ENCODE measurements at regions not wholly inside any gene's neighbourhood (a gene's known extent, or its start where the extent isn't known, plus 50 kb on each side); places are given as distances from the start of the nearest gene placed in this dataset.

DNA sequence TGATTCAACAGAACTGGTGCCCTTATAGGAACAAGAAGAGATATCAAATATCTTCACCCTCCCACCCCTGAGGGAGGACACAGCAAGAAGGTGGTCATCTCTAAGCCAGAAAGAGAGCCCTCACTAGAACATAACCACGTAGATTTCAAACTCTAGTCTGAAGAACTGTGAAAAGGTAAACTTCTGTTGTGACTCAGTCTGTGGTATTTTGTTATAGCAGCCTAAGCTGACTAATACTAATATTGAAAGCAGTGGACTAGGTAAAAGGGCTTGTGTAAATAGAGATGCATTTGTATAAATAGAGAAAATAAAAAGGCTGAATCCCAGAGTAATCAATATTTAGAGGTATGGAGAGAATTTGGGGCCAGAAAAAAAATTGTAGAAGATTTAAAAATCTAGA lies 157.6 kb upstream of the CCNH start:
- Histone ChIP-seq H3K4me3 (no peak overlapping the region), H3K4me1 (ENCODE audit: low read depth) (no peaks in the 10 kb centered on the region), H3K36me3 (ENCODE audit: low read depth) (no peaks in the 10 kb centered on the region), H3K9me3 (no peaks in the 10 kb centered on the region)
- TF ChIP-seq, protein P1, sequence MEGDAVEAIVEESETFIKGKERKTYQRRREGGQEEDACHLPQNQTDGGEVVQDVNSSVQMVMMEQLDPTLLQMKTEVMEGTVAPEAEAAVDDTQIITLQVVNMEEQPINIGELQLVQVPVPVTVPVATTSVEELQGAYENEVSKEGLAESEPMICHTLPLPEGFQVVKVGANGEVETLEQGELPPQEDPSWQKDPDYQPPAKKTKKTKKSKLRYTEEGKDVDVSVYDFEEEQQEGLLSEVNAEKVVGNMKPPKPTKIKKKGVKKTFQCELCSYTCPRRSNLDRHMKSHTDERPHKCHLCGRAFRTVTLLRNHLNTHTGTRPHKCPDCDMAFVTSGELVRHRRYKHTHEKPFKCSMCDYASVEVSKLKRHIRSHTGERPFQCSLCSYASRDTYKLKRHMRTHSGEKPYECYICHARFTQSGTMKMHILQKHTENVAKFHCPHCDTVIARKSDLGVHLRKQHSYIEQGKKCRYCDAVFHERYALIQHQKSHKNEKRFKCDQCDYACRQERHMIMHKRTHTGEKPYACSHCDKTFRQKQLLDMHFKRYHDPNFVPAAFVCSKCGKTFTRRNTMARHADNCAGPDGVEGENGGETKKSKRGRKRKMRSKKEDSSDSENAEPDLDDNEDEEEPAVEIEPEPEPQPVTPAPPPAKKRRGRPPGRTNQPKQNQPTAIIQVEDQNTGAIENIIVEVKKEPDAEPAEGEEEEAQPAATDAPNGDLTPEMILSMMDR (IDR thresholded peaks at IDR 0.05) = no peak
- DNase-seq (no peak), ATAC-seq (no peak)
- intact Hi-C loops (cut with DNase I, micrococcal nuclease) = no loop called here

DNA sequence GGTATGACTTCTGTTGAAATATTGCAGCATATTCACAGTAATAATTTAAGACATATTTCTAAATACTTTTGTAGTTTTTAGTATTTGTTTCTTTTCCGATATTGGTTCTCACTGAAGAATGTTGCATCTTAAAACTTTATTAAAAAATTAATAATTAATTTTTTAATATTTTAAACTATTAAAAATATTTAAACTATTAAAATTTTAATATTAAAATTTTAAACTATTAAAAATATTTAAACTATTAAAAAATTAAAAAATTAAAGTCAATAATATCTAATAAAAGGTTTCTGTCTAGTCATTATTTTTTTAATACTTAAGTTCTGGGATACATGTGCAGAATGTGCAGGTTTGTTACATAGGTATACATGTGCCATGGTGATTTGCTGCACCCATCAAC lies 149.3 kb upstream of the CCNH start:
- Histone ChIP-seq H3K4me1 (ENCODE audit: low read depth) (no peaks in the 10 kb centered on the region), H3K9me3 (no peaks in the 10 kb centered on the region), H3K36me3 (ENCODE audit: low read depth) (no peaks in the 10 kb centered on the region), H3K4me3 (no peak overlapping the region)
- TF ChIP-seq, protein P1 (IDR thresholded peaks at IDR 0.05) = no peak
- no peak for ATAC-seq
- DNase-seq = no peak
- intact Hi-C loops (cut with DNase I, micrococcal nuclease) = no loop called here

DNA sequence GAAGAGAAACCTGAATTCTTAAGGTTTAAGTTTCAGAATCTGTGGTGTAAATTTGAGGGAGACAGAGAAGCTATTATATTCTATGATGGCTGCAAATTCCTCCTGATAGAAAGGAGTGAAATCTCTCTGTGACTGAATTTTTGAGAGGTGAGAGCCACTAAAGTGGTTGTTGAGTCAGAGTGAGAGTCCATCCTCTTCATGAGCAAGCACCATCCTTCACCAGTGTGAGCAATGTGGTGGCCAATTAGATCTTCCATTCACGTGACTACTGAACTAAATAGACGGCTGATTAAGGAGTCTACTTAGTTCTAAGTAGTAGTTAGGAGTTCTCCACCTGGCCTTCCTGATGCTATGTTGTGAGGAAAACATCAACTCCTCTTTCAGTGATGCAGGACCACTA lies 147.8 kb upstream of the CCNH start:
- intact Hi-C loops (cut with DNase I, micrococcal nuclease) = no loop called here
- Histone ChIP-seq H3K9me3 (no peaks in the 10 kb centered on the region), H3K4me1 (ENCODE audit: low read depth) (no peaks in the 10 kb centered on the region), H3K4me3 (no peak overlapping the region), H3K36me3 (ENCODE audit: low read depth) (no peaks in the 10 kb centered on the region)
- ATAC-seq (no peak), DNase-seq (no peak)
- TF ChIP-seq, protein P1 (IDR thresholded peaks at IDR 0.05) = no peak

DNA sequence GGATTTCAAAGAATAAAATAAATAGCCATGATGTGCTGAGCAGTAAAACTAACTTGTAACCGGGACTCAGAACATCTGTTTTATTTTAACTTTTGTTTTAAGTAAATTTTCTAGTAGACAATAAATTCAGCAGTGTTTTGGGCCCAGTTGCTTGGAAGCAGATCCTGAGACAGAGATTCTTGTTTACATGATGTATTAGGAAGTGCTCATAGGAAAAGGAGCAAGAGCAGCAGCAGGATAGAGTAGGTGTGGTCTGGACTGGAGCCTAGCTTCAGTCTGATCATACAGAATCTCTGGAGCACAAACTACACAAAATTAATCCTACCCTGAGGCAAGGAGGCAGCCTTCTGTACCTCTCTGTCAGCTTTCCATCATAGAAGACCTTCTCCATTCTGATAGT lies 139.2 kb upstream of the CCNH start:
- intact Hi-C loops (cut with DNase I, micrococcal nuclease) = no loop called here
- DNase-seq (peak in 1 of 3 donors; percentile 8), ATAC-seq (no peak)
- Histone ChIP-seq H3K4me3 (no peak overlapping the region), H3K4me1 (ENCODE audit: low read depth) (no peaks in the 10 kb centered on the region), H3K36me3 (ENCODE audit: low read depth) (no peaks in the 10 kb centered on the region), H3K9me3 (no peaks in the 10 kb centered on the region)
- TF ChIP-seq, protein P1 (IDR thresholded peaks at IDR 0.05) = no peak

DNA sequence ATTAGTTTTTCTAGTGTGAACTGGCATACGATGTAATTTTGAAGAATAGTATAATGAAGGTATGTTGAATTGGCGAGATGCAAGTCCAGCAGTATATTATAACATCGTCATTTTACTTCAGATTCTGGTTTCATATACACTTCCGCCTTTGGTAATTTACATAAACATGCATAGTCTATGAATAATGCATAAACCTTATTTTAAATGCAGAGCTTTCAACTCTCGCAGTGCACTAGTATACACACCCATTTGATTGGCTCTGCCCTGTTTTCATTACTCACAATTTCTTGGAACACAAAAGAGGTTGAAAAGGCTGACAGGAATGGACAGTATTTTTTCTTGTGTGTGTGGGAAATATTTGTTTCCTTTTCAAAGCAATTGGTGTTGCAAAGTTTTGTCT lies 128.9 kb upstream of the CCNH start:
- TF ChIP-seq, protein P1 (IDR thresholded peaks at IDR 0.05) = no peak
- no peak overlapping the region for H3K4me3 ChIP-seq
- intact Hi-C loops (cut with DNase I, micrococcal nuclease) = no loop called here
- DNase-seq = no peak
- ATAC-seq = no peak
- H3K4me1 ChIP-seq (ENCODE audit: low read depth) = no peaks in the 10 kb centered on the region
- no peaks in the 10 kb centered on the region for H3K36me3 ChIP-seq (ENCODE audit: low read depth)
- H3K9me3 ChIP-seq = no peaks in the 10 kb centered on the region

DNA sequence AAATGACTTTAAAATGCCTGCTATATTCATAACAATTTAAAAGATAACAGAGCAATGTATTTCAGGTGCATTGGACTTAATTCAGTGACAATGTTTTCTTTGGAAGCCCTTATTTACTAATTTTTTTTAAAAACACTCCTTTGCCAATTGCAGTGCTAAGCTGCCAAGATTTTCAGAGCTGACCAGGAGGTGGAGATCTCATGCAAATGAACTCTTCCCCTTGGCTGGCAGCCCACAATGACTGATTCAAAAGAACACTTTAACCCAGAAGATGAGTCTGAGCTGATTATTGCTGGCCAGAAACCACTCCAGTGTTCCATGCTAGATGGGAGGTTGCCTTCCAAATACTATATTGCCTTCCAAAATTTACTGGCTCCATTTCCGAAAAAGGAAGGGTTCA lies 128.3 kb upstream of the CCNH start:
- H3K36me3 ChIP-seq (ENCODE audit: low read depth) = no peaks in the 10 kb centered on the region
- no peaks in the 10 kb centered on the region for H3K4me1 ChIP-seq (ENCODE audit: low read depth)
- intact Hi-C loops (cut with DNase I, micrococcal nuclease) = no loop called here
- TF ChIP-seq, protein P1 (IDR thresholded peaks at IDR 0.05) = no peak
- DNase-seq (peak in 2 of 3 donors; percentile 17 to 65), ATAC-seq (peak; percentile 51)
- H3K4me3 ChIP-seq = no peak overlapping the region
- H3K9me3 ChIP-seq = no peaks in the 10 kb centered on the region

Data from mucosa of descending colon (tissue), 3 donors.